ENCODE measurements at regions not wholly inside any gene's neighbourhood (a gene's known extent, or its start where the extent isn't known, plus 50 kb on each side); places are given as distances from the start of the nearest gene placed in this dataset.

- 86 to 87% methylated on average over 3 of the region's 3 CpGs for WGBS, 2 donors
- H3K4me1 ChIP-seq: no peaks in the 10 kb centered on the region
- no peak overlapping the region for H3K4me3 ChIP-seq
- H3K36me3 ChIP-seq (replicated peaks in 1 of 2; ENCODE audit: insufficient read depth in 1 of 2, low read depth in 2 of 2): no peaks in the 10 kb centered on the region
- H3K27ac ChIP-seq: no peak overlapping the region
- H3K9me3 ChIP-seq: no peaks in the 10 kb centered on the region
- no peak for ATAC-seq
- no peak for DNase-seq
- no peaks in the 10 kb centered on the region for H3K27me3 ChIP-seq
- TF ChIP-seq CTCF (IDR thresholded peaks at IDR 0.05) (no peak), POLR2A (IDR thresholded peaks at IDR 0.05) (no peak)
- intact Hi-C loops (cut with DNase I): no loop called here
Observed at GRCh38 chr6:22673474-22673873, 104.1 kb downstream of the HDGFL1 start.

GRCh38 chr6:22680950-22681349 is 111.6 kb downstream of the HDGFL1 start:
- H3K9me3 ChIP-seq: no peaks in the 10 kb centered on the region
- 87% methylated on average over 7 of the region's 7 CpGs for WGBS, 2 donors
- H3K27me3 ChIP-seq: no peaks in the 10 kb centered on the region
- ATAC-seq (no peak), DNase-seq (no peak)
- no peaks in the 10 kb centered on the region for H3K4me1 ChIP-seq
- H3K36me3 ChIP-seq (replicated peaks in 1 of 2; ENCODE audit: insufficient read depth in 1 of 2, low read depth in 2 of 2): no peaks in the 10 kb centered on the region
- intact Hi-C loops (cut with DNase I): no loop called here
- H3K27ac ChIP-seq: no peak overlapping the region
- no peak for TF ChIP-seq POLR2A (IDR thresholded peaks at IDR 0.05)
- no peak for TF ChIP-seq CTCF (IDR thresholded peaks at IDR 0.05)
- no peak overlapping the region for H3K4me3 ChIP-seq

- WGBS, 2 donors: 63 to 71% methylated on average over 3 of the region's 3 CpGs
- intact Hi-C loops (cut with DNase I): no loop called here
Observed at GRCh38 chr6:22681761-22682160, 112.4 kb downstream of the HDGFL1 start.

GRCh38 chr6:22682979-22683378 is 113.6 kb downstream of the HDGFL1 start:
- Histone ChIP-seq H3K27me3 (no peaks in the 10 kb centered on the region), H3K36me3 (replicated peaks in 1 of 2; ENCODE audit: insufficient read depth in 1 of 2, low read depth in 2 of 2) (no peaks in the 10 kb centered on the region), H3K4me1 (no peaks in the 10 kb centered on the region), H3K27ac (no peak overlapping the region), H3K9me3 (no peaks in the 10 kb centered on the region), H3K4me3 (no peak overlapping the region)
- no peak for ATAC-seq
- 65 to 72% methylated on average over 6 of the region's 6 CpGs for WGBS, 2 donors
- intact Hi-C loops (cut with DNase I): no loop called here
- no peak for DNase-seq
- no peak for TF ChIP-seq POLR2A (IDR thresholded peaks at IDR 0.05)
- no peak for TF ChIP-seq CTCF (IDR thresholded peaks at IDR 0.05)

More at GRCh38 chr6:22681761-22682160, 112.4 kb downstream of the HDGFL1 start:
- Histone ChIP-seq H3K4me1 (no peaks in the 10 kb centered on the region), H3K4me3 (no peak overlapping the region), H3K27ac (no peak overlapping the region), H3K27me3 (no peaks in the 10 kb centered on the region), H3K36me3 (replicated peaks in 1 of 2; ENCODE audit: insufficient read depth in 1 of 2, low read depth in 2 of 2) (no peaks in the 10 kb centered on the region), H3K9me3 (no peaks in the 10 kb centered on the region)
- ATAC-seq: no peak
- DNase-seq: no peak
- TF ChIP-seq POLR2A (IDR thresholded peaks at IDR 0.05): no peak
- TF ChIP-seq CTCF (IDR thresholded peaks at IDR 0.05): no peak

- ATAC-seq: no peak
- no peaks in the 10 kb centered on the region for H3K36me3 ChIP-seq (replicated peaks in 1 of 2; ENCODE audit: insufficient read depth in 1 of 2, low read depth in 2 of 2)
- TF ChIP-seq CTCF (IDR thresholded peaks at IDR 0.05) (no peak), POLR2A (IDR thresholded peaks at IDR 0.05) (no peak)
- 89 to 95% methylated on average over 2 of the region's 2 CpGs for WGBS, 2 donors
- no peak for DNase-seq
- no peaks in the 10 kb centered on the region for H3K27me3 ChIP-seq
- H3K9me3 ChIP-seq: no peaks in the 10 kb centered on the region
- no peak overlapping the region for H3K4me3 ChIP-seq
- no peaks in the 10 kb centered on the region for H3K4me1 ChIP-seq
- intact Hi-C loops (cut with DNase I): no loop called here
- no peak overlapping the region for H3K27ac ChIP-seq
Observed at GRCh38 chr6:22690446-22690845, 121.1 kb downstream of the HDGFL1 start.
